D721Med (cell line): ENCODE measurements at regions not wholly inside any gene's neighbourhood (a gene's known extent, or its start where the extent isn't known, plus 50 kb on each side); places are given as distances from the start of the nearest gene placed in this dataset.

Experiments used
- DNase-seq: peaks from one replicate; pipeline ENCODE4 v3.0.0; 2011; ENCODE audit warnings: low spot score; ENCODE audit not compliant: insufficient read length
- FAIRE-seq: peaks from 2 replicates; lab custom pipeline; 2011; peaks lifted over from hg19 to GRCh38; lab: Jason Lieb, UNC
- TF ChIP-seq, protein P1 (sequence below): IDR thresholded peaks from 2 replicates; pipeline ENCODE4 v1.5.1; 2012; ENCODE audit warnings: mild to moderate bottlenecking, control low read depth; ENCODE audit not compliant: insufficient read depth; ENCODE audit errors: missing control alignments

DNA sequence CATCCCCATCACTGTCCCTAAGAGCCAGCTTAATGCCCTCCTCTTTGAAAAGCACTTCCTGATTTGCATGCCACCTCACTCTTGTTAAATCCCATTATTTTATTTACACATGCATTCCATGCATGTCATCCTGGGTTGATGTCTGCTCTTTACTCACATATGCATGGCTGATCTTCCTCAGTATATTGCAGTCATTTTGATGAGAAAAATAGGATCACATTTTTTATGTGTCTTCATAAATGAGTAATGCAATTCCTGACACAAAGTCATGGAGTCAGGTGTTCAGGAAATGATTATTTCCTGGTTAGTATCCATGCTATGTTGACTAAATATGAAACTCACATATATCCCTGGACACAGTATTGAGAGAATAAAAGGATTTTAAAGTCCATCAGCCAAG, 204.7 kb downstream of the SLIT2 start:
- TF ChIP-seq, protein P1, sequence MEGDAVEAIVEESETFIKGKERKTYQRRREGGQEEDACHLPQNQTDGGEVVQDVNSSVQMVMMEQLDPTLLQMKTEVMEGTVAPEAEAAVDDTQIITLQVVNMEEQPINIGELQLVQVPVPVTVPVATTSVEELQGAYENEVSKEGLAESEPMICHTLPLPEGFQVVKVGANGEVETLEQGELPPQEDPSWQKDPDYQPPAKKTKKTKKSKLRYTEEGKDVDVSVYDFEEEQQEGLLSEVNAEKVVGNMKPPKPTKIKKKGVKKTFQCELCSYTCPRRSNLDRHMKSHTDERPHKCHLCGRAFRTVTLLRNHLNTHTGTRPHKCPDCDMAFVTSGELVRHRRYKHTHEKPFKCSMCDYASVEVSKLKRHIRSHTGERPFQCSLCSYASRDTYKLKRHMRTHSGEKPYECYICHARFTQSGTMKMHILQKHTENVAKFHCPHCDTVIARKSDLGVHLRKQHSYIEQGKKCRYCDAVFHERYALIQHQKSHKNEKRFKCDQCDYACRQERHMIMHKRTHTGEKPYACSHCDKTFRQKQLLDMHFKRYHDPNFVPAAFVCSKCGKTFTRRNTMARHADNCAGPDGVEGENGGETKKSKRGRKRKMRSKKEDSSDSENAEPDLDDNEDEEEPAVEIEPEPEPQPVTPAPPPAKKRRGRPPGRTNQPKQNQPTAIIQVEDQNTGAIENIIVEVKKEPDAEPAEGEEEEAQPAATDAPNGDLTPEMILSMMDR = no peak
- no peak for FAIRE-seq
- DNase-seq = no peak

DNA sequence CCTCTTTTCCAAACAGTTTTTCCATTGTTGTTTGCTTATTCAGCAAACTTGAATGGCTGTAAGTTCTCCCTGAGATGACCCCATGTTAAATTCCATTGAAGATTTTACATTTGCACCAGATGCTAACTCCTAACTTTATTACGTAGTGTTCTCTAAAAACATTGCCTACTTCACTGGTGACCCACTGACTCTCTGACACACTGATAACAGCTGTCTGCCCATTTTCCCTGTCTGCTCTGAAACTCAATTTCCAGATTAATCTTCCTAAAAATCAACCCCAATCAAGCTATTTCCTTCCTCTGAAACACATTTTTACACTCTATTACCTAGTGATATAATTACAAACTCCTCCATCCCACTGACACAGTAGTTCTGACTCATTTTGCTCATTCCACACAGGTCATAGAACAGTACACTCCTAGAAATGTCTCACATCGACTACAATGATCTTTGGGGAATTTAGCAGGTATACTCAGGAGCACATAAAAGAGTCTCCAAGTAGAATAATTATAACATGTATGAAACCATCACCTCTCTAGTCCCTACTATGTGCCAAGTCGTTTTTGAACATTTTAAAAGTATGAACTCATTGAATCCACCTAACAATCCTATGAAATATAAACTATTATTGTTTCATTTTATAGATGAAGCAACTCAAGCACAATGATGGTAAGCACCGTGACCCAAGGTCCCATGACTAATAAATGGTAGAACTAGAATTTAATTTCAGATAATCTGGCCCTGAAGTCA, 210.9 kb downstream of the SLIT2 start:
- no peak for DNase-seq
- TF ChIP-seq, protein P1 = no peak
- no peak for FAIRE-seq

DNA sequence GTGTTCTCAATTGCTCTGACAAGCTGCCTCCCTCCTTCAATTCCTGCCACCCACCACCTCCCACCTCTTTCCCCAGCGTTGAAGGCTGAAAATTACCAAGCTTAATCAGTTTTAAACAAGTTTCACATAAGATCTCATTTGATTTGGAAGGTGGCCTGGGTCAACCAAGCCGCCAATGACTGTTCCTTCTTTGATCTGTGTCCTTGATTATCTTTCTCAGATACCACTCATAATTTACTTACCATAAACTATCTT, 211.4 kb downstream of the SLIT2 start:
- DNase-seq = no peak
- FAIRE-seq = no peak
- TF ChIP-seq, protein P1 = no peak

DNA sequence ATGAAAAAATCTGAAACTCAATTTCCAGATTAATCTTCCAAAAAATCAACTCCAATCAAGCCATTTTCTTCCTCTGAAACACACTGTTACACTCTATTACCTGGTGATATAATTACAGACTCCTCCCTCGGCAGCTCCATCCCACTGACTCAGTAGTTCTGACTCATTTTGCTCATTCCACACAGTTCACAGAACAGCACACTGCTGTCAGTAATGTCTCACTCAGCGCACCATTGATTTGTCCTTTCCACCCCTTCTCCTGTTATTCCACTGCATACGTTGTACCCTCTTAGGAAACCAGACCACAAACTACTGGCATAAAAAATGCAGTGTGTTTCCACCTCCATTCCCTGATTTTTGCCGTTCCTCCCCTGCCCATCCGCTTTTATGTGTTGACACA, 212.7 kb downstream of the SLIT2 start:
- FAIRE-seq (no peak), DNase-seq (no peak)
- TF ChIP-seq, protein P1 = no peak

DNA sequence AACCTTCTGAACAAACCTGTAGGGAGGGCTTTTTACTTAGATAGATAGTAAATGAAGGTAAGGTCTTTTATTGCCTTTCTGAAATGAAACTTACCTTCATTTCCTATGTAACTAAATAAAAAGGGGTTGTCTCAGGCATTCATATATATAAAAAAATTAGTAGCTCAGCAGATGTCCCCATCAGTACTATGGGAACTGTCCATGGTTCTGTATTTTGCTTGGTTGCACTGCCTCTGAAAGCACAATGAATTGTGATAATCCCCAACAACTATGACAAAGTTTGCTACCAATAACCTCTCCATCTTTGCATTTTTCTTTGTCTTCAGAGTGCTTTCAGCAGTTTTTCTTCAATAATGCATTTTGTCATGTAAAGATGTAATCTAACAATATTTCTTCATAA, 222.4 kb downstream of the SLIT2 start:
- TF ChIP-seq, protein P1 = no peak
- no peak for DNase-seq
- no peak for FAIRE-seq

DNA sequence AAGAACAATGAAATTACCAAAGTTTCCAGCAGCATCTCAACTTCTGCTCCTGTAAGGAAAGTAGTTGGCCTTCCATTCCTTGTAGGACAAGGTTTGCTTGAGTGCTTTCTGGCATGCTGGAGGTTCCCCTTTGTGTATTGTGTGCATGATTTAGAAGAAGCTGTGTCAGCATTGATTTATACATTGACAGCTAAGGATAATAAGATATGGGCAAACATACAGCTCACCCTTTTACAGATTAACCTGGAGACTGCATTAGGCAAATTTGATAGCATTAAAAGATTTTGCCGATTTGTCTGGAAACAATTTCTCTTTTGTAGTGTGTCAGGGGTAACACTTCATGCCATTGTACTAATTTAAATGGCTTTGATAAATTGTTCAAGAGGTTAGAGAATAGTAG, 221.8 kb upstream of the PACRGL start:
- DNase-seq (no peak), FAIRE-seq (peak; percentile 11)
- TF ChIP-seq, protein P1 = no peak

DNA sequence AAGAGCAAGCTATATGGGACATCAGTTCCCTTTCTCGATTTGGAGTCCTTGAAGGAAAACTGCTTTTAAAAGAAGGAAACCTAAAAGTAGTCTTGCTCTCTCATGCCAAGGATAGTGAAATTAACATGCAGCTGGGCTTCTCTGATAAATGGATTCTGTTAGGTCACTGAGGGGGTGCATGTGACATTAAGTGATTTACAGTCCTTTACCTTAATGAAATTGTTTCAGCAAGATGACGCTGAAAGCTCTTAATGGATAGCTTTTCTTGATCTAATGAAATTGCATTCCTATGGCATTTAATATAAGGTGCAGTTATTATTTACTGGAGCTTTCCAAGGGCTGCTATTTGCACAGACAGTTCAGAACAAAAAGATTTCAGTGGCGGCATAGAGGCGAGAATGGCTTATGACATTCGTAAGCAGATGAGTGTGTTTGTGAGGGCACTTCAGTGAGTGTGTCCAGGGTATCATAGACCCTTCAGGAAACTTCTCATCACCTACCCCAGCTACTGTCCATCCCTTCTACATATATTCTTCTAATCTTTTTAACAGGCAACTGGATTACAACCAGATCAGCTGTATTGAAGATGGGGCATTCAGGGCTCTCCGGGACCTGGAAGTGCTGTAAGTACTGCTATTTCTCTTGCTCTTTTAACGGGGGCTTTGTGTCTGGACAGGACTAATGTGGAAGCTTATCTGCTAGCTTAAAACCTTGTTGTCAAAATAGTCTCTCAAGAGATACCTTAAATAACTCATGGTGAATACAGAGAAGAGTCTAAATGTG, 219.9 kb upstream of the PACRGL start:
- no peak for DNase-seq
- TF ChIP-seq, protein P1 = no peak
- peak; percentile 87 for FAIRE-seq
